GM23248 (cell line): ENCODE measurements at regions not wholly inside any gene's neighbourhood (a gene's known extent, or its start where the extent isn't known, plus 50 kb on each side); places are given as distances from the start of the nearest gene placed in this dataset.

Source experiments
- EZH2 ChIP-seq: fragments of 200-600 bp; sonication (generic); IDR thresholded peaks from 2 replicates; pipeline ENCODE4 v1.6.1; 2018; ENCODE audit warnings: antibody characterized with exemption, mild to moderate bottlenecking; ENCODE audit not compliant: insufficient read depth, poor library complexity, severe bottlenecking
- EZH2phosphoT487 ChIP-seq: fragments of 200-600 bp; sonication (generic); IDR thresholded peaks from 2 replicates; pipeline ENCODE4 v1.6.1; 2018; ENCODE audit warnings: antibody characterized with exemption, moderate library complexity, mild to moderate bottlenecking, low read depth; ENCODE audit not compliant: insufficient read depth

DNA sequence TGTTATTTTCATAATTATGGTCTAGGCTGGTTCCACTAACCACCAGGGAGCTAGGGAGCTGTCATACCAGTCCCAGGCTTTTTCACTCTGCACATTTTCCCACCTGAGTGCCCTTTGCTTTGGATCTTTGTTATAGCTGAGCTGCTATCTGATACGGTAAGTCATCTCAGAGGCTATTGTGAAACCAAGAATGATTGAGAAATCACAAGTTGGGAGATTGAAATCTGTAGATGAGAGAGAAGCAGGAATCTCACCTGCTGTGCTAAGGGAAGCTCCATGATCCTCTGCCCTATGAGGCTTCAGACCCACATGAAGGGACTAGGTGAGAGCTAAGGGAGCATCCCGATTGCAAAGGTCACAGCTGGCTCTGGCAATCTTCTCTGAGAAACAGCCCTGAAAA lies 307.8 kb downstream of the REEP3 start:
- TF ChIP-seq EZH2 (no peak), EZH2phosphoT487 (no peak)
